DOHH2 (cell line): ENCODE measurements at regions not wholly inside any gene's neighbourhood (a gene's known extent, or its start where the extent isn't known, plus 50 kb on each side); places are given as distances from the start of the nearest gene placed in this dataset.

Source experiments
- CTCF ChIP-seq: fragments of 200-600 bp; sonication (generic); IDR thresholded peaks from one replicate; pipeline ENCODE4 v1.5.1; 2014; ENCODE audit warnings: antibody characterized with exemption, mild to moderate bottlenecking, low read depth, low read length; ENCODE audit not compliant: poor library complexity, severe bottlenecking
- EZH2phosphoT487 ChIP-seq: fragments of 200-600 bp; sonication (generic); IDR thresholded peaks from 2 replicates; pipeline ENCODE4 v1.6.1; 2017; ENCODE audit warnings: borderline replicate concordance, mild to moderate bottlenecking, antibody characterized with exemption, low read length, moderate library complexity, mixed read lengths

- no peak for TF ChIP-seq CTCF
- no peak for TF ChIP-seq EZH2phosphoT487
These were observed 67.3 kb downstream of the TMEM18 start for GRCh38 chr2:609881-610280.
